SW480 (cell line): ENCODE measurements at regions not wholly inside any gene's neighbourhood (a gene's known extent, or its start where the extent isn't known, plus 50 kb on each side); places are given as distances from the start of the nearest gene placed in this dataset.

ENCODE experiments used
- DNase-seq: peaks from one replicate; pipeline ENCODE4 v3.0.0-alpha.2; 2016; ENCODE audit warnings: low spot score

DNA sequence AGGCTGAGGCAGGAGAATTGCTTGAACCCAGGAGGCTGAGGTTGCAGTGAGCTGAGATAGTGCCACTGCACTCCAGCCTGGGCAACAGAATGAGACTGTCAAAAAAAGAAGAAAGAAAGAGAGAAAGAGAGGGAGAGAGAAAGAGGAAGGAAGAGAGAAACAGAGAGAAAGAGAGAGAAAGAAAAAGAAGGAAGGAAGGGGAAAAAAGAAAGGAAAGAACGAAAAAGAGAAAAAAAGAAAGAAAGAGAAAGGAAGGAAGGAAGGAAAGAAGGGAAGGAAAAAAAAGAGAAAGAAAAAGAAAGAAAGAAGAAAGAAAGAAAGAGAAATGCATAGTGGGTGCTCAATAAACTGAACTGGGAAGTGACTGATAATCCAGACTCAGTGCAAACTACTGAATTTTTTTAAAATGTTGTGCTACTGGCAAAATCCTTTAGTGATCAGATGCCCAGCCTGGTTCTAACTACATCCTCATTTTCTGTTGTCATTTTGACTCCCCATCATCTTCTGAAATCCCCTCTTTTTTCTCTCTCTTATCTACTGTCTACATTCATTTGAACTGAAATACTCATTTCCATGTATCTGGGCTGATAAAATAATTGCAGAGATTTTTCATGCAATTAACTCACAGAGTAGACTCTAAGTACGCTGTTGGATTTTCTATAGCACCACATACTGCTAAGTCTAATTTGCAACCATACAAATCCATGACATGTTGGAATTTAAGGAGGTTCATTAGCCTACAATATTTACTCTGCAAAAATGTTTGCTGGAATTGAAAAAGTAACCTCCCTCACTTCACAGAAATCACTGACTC, 85.3 kb upstream of the HIVEP1 start:
- DNase-seq: no peak

DNA sequence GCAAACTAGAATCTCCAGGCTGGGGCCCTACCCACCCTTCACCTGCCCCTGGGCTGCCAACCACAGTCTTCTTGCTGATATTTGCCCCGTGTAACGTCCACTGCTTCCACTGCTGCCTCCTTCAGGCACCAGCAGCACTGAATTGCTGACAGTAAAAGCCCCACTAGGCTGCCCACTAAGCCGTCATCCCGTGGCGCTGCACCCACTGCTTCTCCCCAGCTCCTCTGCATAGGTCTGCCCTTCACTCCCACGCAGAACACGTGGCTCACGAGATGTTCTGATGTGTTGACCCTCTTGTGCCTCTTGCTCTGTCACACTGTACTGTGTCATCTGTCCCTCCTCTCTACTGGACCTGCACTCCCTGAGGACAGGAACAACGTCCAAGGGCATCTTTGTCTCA, 86.3 kb upstream of the HIVEP1 start:
- no peak for DNase-seq

GRCh38 chr6:11923621-11924020, 88.5 kb upstream of the HIVEP1 start:
- DNase-seq: no peak

- no peak for DNase-seq
Observed at GRCh38 chr6:11922901-11923300, 89.2 kb upstream of the HIVEP1 start.

- DNase-seq: no peak
Observed at GRCh38 chr6:11921751-11922150, 90.4 kb upstream of the HIVEP1 start.

DNA sequence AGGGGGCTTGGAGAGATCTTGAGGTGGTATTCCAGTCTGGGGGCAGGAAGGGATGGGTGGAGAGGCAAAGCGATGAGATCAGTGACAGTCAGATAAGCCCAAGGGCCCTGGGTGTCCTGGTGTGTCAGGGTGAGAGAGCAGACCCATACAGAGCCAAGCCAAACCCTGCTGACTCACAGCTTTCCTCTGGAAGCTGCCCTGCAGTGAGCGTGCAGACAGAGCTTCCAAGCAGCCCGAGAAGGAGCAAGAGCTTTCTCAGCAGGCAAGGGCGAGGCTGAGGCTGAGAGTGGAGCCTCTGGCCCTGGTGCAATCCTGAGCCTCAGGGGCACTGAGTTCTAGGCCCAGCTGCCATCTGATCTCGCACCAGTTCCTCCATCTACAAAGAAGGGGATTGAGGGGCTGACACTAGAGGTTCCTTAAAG, 91.1 kb upstream of the HIVEP1 start:
- DNase-seq: no peak

DNA sequence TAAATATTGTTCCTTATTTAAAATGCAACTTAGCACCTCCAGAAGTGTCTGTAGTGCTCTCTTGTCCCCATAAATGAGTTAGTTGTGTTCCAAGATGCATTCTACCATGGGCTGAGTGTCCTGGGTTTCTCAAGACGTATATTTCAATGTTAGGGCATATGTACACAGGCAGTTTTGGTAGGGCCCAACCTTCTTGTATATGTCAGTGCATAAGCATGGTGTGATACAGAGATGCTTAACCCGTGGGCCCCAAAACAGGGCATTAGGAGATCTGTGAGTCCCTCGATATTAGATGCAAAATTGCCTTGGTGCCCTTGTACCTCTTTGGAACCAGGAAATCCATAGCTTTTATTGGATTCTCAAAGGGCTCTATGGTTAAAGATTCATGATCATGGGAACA, 91.5 kb upstream of the HIVEP1 start:
- DNase-seq: no peak

DNA sequence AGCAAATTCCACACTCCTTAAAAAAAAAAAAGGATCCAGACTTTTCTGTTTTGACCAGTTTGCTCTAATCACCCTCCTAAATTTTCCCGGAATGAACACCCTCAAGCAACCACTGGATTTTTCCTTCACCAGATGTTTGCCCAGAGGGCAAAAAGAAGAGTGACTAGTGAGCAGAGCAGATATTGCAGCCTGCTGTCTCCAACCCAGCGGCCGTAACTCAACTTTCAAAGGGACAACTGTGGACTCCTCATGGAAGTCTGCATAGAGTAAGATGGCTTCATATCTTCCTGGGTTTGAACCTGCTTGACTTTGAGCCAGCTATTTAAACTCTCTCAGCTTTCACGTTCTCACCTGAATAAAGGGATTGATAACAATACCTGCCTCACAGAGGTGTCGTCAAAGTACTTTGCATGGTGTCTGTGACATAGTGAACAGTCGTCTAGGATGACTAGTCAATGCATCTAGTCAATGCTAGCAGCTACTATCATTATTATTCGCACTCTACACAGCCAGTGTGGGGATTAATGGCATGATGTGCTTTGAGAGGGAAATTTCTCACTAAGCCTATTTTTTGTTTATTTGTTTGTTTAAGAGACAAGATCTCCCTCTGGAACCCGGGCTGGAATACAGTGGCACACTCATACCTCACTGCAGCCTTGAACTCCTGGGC, 92.2 kb upstream of the HIVEP1 start:
- no peak for DNase-seq

GRCh38 chr6:11918739-11919605, 93.1 kb upstream of the HIVEP1 start:
- no peak for DNase-seq

DNA sequence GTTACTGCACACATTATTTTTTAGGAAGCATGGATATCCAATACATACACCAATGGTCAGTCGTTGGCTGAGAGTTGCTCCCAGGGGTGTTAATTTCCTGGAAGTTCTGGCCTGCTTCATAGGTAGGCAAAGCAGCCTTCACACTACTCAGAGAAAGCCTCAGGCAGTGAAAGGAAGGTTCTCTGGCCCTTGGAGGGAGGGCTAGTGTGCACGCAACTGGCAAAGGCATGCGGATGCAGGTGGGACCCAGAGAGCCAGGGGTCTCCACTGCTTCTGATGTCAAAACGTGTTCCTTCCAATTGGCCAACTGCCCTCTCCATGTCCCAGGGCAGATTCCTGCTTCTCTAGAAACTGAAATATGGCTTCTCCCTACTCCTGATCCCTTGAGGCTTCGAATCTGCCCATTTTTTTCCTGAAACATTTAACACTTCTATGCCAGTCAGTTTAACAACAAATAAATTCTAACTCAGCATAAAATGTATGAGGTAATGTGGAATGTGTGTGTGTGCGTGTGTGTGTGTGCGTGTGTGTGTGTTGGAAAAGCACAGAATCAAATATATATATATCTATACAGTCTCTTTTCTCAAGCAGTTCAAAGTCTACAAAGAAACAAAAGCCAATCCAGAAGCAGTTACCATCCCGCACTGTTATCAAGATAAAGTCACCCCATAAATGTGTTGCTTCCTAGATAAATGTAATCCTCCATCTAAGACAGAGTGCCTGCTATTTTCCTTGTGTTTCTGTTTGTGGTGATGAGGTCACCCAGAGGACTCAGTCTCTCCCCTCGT, 94.0 kb upstream of the HIVEP1 start:
- DNase-seq: no peak

DNA sequence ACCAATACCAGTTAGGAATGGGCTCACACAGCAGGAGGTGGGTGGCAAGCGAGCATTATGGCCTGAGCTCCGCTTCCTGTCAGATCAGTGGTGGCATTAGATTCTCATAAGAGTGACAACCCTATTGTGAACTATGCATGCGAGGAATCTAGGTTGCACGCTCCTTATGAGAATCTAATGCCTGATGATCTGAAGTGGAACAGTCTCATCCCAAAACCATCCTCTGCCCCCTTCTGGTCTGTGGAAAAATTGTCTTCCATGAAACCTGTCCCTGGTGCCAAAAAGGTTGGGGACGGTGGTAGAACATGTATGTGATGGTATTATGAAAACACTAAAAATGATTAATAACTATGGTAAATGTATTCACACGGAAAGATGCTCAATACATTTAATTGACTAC, 99.7 kb upstream of the HIVEP1 start:
- no peak for DNase-seq

- no peak for DNase-seq
Observed at GRCh38 chr6:11911538-11911937, 100.6 kb upstream of the HIVEP1 start.

GRCh38 chr6:11909696-11910132, 102.4 kb upstream of the HIVEP1 start:
- no peak for DNase-seq

GRCh38 chr6:11908436-11909105, 103.5 kb upstream of the HIVEP1 start:
- DNase-seq: no peak

DNA sequence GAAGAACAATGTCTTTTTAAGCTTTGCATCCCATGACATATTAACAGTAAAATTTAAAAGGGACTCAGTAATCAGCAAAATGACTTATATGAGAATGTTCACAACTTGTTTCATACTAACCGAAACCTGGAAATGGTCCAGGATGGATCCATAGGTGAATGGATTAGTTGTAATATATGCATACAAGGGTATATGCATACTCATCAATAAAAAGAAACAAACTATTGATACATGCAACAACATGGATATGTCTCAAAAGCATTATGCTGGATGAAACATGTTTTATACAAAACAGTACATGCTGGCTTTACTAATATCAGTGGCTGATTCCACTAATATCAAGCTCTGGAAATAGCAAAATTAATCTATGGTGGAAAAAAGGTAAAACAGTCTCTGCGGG, 108.5 kb upstream of the HIVEP1 start:
- no peak for DNase-seq

- no peak for DNase-seq
Observed at GRCh38 chr6:11902527-11902926, 109.6 kb upstream of the HIVEP1 start.

GRCh38 chr6:11900662-11901598, 111.2 kb upstream of the HIVEP1 start:
- no peak for DNase-seq

GRCh38 chr6:11899645-11900044, 112.5 kb upstream of the HIVEP1 start:
- DNase-seq: no peak

- no peak for DNase-seq
Observed at GRCh38 chr6:11894212-11894611, 115.6 kb upstream of the ADTRP start.

- no peak for DNase-seq
Observed at GRCh38 chr6:11891547-11891946, 112.9 kb upstream of the ADTRP start.
